Stimulated activated CD8-positive, alpha-beta memory T cell treated with anti-CD3 and anti-CD28 coated beads, Interleukin-4, amount 100 ng/mL, for 1 hour (primary cell): ENCODE measurements at regions not wholly inside any gene's neighbourhood (a gene's known extent, or its start where the extent isn't known, plus 50 kb on each side); places are given as distances from the start of the nearest gene placed in this dataset.

ENCODE experiments used
- DNase-seq, 2 donors: peaks; one replicate each; pipeline ENCODE4 v3.0.0-alpha.2; 2020; ENCODE audit warnings: low read depth in 2 of 2, low spot score in 1 of 2

DNA sequence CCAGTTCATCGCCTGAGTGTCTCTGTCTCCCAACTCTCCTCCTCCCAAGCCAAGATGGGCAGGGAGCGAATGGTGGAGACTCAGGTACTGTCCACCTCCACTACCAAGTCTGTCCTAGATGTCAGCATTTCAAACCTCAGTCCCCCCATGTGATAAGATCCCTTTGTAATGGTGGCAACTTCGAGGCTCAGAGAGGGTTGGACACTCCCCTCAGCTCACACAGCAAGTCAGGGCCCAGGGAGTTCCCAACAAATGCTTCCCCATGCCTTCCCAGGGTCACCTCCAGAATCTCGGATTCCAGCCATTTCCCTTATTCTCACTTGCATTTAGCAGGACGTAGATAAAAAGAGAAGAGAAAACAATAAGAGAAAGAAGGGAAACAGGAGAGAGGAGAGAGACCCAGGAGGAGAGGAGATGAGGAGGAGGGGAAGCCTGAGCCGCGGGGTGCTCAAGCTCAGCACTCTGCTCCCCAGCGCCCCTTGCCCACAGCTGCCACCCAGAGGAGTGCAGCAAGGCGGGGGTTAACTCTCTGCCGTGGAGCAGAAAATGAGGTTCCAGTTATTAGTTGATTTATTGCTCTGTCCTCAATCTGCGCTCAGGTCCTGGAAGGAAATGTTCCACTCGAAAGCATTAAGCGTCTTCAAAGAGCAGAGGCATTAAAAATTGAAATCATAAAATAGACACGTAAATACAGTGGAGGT, 84.1 kb upstream of the LINGO1 start:
- DNase-seq, result no peak

GRCh38 chr15:77715860-77716259, 83.1 kb upstream of the LINGO1 start:
- no peak for DNase-seq

- no peak for DNase-seq
Observed at GRCh38 chr15:77715051-77715450, 82.3 kb upstream of the LINGO1 start.

- DNase-seq, result no peak
Observed at GRCh38 chr15:77714555-77714954, 81.8 kb upstream of the LINGO1 start.

DNA sequence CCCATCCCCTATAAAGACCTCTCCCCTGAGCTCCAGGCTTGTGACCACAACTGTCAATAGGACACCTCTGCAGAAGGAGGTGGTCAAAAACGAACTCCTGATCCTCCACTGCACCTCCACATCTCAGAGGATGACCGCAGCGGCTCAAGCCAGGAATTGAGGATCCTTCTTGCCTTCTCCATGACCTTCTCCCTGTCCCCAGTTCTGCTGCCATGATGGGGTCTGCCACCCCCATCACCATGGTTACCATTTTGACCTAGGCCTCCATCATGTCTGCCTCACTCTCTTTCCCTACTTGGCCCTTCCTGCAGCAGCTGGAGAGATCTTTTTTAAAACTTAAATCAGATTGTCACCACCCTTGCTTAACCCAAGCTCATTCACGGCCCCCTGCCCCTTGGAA, 81.3 kb upstream of the LINGO1 start:
- DNase-seq, result no peak

DNA sequence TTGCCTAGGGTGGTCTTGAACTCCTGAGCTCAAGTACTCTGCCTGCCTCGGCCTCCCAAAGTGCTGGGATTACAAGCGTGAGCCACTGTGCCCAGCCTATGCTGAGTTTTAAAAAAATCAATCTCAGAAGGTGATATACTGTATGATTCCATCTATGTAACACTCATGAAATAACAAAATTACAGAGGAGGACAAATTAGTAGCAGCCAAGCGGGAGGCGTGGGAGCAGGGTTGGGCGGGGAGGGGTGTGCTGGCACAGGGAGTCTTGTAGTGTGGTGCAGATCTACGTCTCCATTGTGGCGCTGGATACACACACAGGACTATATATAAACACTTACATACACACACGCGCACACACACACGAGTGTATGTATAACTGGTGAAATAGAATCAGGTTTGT, 80.6 kb upstream of the LINGO1 start:
- no peak for DNase-seq

GRCh38 chr15:77712438-77712837, 79.7 kb upstream of the LINGO1 start:
- no peak for DNase-seq

- no peak for DNase-seq
Observed at GRCh38 chr15:77710637-77711036, 77.9 kb upstream of the LINGO1 start.

DNA sequence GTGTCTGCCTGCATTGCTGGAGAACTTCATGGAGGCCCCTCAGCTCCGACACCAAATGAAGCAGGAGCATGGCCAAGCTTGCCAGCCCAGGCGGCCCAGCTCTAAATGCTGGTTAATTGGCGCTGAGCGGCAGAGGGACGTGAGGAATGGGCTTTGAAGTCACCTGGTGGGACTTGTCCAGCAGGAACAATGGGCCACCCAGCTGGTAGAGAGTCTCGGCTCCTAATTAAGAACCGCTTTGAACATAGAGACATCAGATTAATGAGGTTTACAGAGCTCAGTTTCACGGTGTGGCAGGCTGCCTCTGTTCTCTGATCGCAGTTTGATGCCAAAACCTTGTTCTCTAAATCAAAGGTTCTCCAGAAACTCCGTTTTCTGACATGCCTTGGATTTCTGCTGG, 77.5 kb upstream of the LINGO1 start:
- DNase-seq, result no peak

DNA sequence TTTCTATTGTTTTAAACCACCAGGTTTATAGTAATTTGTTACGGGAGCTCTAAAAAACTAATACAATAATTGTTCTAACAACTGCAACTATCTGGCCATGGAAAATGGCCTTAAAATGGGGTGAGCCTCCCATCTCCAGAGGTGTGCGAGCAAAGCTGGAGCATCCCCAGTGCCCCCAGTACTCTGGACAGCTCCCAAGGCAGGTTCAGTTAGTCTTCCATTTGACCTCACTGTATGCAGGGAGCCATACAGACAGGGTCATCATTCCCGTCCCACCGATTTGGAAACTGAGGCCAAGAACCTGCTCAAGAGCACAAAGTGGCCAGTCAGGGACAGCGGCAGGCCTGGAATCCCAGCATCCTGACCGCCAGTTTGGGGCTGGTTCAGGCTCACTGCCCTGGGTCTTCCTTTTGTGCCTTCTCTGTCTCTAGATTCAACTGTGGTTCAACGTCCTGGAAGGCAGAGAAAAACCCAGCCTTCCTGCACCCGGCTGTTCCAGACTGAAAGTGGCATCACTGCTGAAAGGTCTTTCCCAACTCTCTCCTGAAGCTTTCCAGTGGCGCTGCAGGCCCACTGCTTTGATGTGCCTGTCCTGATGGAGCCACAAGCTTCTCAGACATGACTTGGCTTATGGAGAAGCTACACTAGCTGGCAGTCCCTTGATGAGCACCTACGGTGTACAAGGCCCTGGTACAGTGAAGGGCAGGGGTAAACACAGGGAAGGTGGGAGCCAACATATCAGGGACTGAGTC, 76.6 kb upstream of the LINGO1 start:
- no peak for DNase-seq

- no peak for DNase-seq
Observed at GRCh38 chr15:77706482-77707244, 74.0 kb upstream of the LINGO1 start.

- no peak for DNase-seq
Observed at GRCh38 chr15:77702211-77702957, 69.7 kb upstream of the LINGO1 start.

- no peak for DNase-seq
Observed at GRCh38 chr15:77698481-77698880, 65.8 kb upstream of the LINGO1 start.

- DNase-seq, result no peak
Observed at GRCh38 chr15:77697893-77698292, 65.2 kb upstream of the LINGO1 start.

GRCh38 chr15:77696871-77697270, 64.2 kb upstream of the LINGO1 start:
- DNase-seq, result no peak

GRCh38 chr15:77695961-77696582, 63.4 kb upstream of the LINGO1 start:
- DNase-seq, result no peak

DNA sequence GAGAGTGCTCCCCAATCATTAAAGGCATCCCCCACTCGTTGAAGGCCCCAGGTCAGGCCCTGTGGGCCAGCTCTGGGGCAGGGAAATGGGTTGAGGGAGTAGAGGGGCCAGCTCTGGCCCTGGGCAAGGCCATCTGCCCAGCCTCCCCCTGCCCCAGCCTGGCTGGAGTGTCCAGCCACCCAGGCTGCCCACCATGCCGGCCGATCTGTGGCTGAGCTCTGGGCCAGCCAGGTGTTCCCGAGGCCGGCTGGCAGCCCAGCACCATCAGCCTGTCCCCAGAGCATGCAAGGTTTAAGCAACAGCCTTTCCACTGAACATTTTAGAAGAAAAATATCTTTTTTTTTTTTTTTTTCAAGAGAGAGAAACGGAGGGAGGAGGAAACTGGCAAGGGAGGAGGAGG, 62.8 kb upstream of the LINGO1 start:
- no peak for DNase-seq

- no peak for DNase-seq
Observed at GRCh38 chr15:77693576-77693975, 60.9 kb upstream of the LINGO1 start.

DNA sequence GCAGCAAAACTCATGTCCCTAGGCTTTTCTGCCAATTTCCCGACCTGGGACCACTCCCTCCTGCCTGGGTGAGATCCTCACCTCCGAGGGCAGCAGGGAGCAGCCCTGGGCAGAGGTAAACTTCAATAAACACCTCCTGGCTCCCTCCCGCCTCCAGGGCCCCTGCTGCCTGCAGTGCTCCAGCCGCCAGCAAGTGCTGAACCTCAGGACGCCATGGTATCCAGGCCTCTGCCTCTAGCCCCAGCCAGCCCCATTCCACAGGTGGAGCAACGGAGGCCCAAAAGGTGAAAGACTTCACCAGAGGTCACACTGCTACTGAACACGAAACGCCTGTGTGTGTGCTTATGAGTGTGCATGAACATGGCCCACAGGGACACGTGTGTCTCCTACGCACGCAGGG, 59.9 kb upstream of the LINGO1 start:
- no peak for DNase-seq

DNA sequence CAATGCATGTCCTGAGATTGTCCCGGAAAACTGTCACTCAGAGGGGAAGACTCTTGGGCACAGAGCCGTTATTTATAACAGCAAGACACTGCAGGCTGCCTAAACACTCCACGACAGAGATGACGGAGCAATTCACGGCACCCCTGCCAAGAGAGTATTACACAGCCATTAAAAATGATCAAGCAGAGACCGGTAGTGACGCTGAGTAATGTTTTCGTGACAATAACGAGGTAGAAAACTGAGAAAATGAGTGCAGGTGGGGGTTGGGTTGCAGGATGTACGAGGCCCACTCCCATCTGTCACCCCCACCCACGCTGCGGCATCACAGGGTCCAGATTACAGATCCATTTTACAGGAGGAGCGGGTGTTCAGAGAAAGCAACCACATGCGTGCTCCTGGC, 58.9 kb upstream of the LINGO1 start:
- DNase-seq, result no peak

DNA sequence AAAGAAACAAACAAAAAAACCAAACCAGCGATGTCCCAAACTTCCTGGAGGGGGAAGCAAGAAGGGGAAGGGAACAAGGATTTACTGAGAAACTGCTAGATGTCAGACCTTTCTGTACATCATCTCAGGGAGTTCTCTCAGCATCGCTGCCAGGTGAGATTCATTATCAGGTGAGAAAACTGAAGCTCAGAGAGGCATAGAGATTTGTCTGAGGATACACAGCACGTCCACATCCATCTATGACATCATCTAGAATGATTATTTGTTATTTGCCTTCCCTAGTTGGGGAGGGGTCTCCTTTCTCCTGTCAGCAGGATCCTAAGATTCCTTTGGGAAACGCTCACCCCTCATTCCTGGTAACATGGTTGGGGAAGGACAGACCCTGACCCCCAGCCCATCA, 57.1 kb upstream of the LINGO1 start:
- no peak for DNase-seq
